WI38 (cell line): ENCODE measurements at regions not wholly inside any gene's neighbourhood (a gene's known extent, or its start where the extent isn't known, plus 50 kb on each side); places are given as distances from the start of the nearest gene placed in this dataset.

ENCODE experiments used
- H3K4me3 ChIP-seq: 2 replicates; pipeline ENCODE4 v1.5.1; 2011; ENCODE audit warnings: low read depth, mild to moderate bottlenecking, control low read depth, low read length
- CTCF ChIP-seq: IDR thresholded peaks from 2 replicates; pipeline ENCODE4 v1.5.1; 2012; ENCODE audit warnings: low read depth, mild to moderate bottlenecking, control low read depth, low read length

GRCh38 chr2:37830636-37831035, 94.5 kb upstream of the RMDN2 start:
- TF ChIP-seq CTCF = no peak
- H3K4me3 ChIP-seq = no peak overlapping the region

- no peak overlapping the region for H3K4me3 ChIP-seq
- no peak for TF ChIP-seq CTCF
Observed at GRCh38 chr2:37831081-37831780, 93.9 kb upstream of the RMDN2 start.

GRCh38 chr2:37832590-37833197, 92.4 kb upstream of the RMDN2 start:
- TF ChIP-seq CTCF = peak; percentile 75
- no peak overlapping the region for H3K4me3 ChIP-seq

GRCh38 chr2:37833423-37833822, 91.7 kb upstream of the RMDN2 start:
- no peak for TF ChIP-seq CTCF
- no peak overlapping the region for H3K4me3 ChIP-seq

GRCh38 chr2:37836270-37836669, 88.8 kb upstream of the RMDN2 start:
- H3K4me3 ChIP-seq = no peak overlapping the region
- TF ChIP-seq CTCF = no peak

GRCh38 chr2:37836711-37837110, 88.4 kb upstream of the RMDN2 start:
- no peak for TF ChIP-seq CTCF
- H3K4me3 ChIP-seq = no peak overlapping the region

- H3K4me3 ChIP-seq = no peak overlapping the region
- TF ChIP-seq CTCF = no peak
Observed at GRCh38 chr2:37837628-37838328, 87.3 kb upstream of the RMDN2 start.
